RPMI7951 (cell line): ENCODE measurements at regions not wholly inside any gene's neighbourhood (a gene's known extent, or its start where the extent isn't known, plus 50 kb on each side); places are given as distances from the start of the nearest gene placed in this dataset.

ENCODE experiments used
- DNase-seq: peaks from one replicate; pipeline ENCODE4 v3.0.0-alpha.2; 2012; ENCODE audit warnings: low read depth

GRCh38 chr21:43302769-43303168 lies 124.2 kb downstream of the SIK1 start:
- no peak for DNase-seq

DNA sequence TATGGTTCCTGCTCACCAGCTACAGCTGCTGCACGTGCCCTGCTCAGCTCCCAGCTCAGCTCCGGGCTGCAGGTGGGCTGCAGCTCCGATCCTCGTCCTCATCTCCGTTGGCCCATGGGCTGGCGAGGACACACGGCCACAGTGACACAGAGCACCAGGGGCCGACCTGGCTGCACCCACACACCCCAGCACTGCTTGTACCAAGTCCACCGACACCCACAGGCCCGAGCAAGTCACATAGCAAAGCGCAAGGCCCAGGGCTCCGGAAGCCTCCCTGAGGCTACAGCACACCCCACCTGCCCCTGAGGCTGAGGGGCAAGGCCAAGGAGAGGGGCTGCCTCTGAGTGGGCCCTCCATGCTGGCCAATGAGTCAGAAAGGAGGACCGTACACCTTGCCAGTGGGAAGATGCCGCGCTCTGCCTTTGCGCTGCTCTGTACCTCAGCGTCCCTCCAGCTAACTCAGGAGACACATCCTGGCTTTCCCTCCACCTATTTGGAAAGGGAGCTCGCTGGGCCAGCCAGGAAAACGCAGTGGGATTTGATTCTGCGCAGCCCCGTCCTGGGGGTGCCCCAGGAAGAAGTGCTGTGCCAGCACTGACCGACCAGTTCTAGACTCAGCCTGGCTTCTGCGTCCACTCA lies 124.8 kb downstream of the SIK1 start:
- no peak for DNase-seq

GRCh38 chr21:43301409-43302061 lies 125.4 kb downstream of the SIK1 start:
- DNase-seq: no peak

GRCh38 chr21:43300496-43301408 lies 126.2 kb downstream of the SIK1 start:
- peak; percentile 23 for DNase-seq

DNA sequence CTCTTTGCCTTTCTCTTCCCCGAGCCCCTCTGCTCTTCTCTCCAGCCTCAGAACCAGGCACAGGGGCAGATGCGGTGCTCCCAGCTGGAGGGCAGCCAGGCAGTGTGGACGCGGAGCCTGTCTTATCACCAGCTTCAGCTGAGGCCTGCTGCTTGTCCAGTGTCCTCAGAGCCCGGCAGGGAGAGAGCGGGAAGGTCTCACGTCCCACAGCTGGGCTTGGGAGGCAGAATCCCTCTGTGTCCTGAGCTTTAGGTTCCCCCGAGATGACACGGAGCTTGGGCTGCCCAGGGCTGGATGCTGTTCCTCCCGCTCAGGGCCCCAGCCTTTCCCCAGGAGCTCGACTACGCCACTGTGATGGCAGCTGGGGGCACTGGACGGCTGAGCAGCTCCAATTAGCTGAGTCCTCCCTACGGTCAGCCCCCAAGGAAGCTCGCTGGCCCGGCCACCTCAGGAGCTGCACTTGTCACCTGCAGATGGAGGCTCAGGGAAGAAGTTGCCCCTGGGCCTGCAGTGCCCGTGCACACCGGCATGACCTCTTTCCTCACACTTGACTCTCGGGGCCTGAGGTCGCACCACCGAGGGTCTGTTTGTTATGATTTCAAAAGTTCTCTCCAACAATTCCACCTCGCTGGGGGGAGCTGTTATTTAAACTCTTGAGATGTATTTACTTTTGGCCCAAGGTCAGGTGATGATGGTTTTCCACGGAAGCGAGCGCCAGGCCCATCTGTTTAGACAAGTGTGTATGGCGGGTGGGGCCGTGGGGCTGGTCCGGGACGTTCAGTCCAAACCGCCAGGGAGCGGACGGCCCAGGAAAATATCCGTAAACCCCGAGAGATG lies 127.3 kb downstream of the SIK1 start:
- no peak for DNase-seq

DNA sequence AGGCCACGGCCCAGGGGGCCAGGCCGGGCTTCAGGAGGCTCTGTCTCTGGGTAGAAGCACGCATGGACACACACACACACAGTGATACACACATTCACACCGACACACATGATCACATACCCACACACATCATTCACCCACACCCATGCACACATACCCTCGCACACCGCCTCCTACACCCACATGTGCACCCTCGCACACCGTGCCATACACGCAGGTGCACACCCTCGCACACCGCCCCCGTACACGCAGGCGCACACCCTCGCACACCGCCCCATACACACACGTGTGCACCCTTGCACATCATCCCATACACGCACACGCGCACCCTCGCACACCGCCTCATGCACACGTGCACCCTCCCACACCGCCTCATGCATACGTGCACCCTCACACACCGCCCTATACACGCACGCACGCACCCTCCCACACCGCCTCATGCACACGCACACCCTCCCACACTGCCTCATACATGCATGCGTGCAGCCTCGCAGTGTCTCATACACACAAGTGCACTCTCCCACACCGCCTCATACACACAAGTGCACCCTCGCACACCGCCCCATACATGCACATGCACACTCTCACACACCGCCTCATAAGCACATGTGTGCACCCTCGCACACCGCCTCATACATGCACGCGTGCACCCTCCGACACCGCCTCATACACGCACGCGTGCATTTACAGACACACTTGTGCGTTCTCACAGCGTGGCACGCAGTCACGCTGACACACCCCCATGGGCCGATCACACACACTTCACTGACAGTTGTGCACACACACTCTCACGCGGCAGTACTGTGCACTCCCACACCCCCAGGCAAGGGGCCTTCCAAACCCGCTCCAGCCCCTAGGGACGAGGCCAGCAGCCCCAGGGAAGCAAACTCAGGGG lies 128.1 kb downstream of the SIK1 start:
- no peak for DNase-seq

GRCh38 chr21:43297989-43298388 lies 128.9 kb downstream of the SIK1 start:
- DNase-seq: no peak

DNA sequence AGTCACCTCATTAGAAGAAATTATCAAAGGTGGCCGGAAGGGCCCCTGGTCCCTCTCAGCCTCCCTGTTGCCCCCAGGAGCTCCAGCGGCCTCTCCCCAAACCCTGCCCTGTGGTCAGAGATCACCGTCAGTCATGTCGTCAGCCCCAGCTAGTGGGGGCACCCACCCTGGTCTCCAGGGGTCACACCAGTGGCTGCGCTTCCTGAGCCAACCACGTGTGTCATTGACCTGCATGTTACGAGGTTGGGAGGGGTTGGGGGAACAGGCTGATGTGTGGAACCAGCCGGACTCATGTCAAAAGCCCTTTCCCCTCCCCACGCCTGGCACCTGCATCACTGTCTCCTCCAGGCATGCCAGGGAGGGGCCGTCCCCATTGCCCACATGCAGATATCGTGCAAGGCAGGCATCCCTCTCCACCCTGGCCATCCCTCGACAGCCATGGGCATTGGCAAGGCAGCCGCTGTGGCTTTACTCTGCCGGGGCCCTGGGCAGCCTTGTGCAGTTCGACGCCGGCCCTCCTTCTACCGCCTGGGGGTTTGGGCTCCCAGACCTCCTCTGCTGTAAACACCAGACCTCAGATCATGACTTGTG lies 128.7 kb downstream of the CRYAA start:
- no peak for DNase-seq

GRCh38 chr21:43295066-43295958 lies 126.5 kb downstream of the CRYAA start:
- DNase-seq: no peak

DNA sequence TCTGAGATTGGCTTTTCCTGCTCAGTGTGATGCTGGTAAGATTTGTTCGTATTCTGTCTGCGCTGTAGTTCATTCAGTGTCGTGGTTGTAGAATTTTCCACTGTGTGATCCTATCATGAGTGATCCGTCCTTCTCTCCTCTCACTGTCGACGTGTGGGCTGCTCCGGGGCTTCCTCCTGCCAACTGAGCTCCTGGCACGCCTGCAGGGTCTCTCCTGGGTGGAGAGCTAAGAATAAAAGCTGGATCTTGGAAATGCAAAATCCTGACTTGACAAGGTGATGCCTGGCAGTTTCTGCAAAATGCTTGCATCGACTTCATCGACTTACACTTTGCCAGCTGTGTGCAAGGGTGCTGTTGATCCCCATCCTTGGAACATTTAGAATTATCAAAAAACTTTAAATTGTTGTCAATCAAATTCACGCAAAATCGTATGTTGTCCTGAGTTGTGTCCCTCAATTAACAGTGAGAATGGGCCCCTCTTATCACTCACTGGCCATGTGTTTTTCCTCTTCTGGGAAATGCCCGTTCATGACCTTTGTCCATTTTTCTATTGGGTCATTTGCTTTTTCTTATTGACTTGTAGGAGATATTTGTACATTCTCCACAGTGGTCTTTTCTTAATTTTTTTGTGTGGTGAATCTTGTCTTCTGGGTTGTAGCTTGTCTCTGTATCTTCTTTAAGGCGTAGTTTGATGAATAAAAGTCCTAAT lies 125.5 kb downstream of the CRYAA start:
- DNase-seq: no peak

DNA sequence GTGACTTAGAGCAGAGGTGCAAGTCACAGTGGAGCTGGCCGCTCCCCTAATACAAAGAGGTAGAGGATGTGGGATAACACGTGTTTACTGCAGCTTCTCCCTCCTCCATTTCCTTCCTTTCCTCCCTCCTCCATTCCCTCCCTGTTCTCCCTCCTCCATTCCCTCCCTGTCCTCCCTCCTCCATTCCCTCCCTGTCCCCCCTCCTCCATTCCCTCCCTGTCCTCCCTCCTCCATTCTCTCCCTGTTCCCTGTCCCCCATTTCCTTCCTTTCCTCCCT lies 124.0 kb downstream of the CRYAA start:
- DNase-seq: no peak

DNA sequence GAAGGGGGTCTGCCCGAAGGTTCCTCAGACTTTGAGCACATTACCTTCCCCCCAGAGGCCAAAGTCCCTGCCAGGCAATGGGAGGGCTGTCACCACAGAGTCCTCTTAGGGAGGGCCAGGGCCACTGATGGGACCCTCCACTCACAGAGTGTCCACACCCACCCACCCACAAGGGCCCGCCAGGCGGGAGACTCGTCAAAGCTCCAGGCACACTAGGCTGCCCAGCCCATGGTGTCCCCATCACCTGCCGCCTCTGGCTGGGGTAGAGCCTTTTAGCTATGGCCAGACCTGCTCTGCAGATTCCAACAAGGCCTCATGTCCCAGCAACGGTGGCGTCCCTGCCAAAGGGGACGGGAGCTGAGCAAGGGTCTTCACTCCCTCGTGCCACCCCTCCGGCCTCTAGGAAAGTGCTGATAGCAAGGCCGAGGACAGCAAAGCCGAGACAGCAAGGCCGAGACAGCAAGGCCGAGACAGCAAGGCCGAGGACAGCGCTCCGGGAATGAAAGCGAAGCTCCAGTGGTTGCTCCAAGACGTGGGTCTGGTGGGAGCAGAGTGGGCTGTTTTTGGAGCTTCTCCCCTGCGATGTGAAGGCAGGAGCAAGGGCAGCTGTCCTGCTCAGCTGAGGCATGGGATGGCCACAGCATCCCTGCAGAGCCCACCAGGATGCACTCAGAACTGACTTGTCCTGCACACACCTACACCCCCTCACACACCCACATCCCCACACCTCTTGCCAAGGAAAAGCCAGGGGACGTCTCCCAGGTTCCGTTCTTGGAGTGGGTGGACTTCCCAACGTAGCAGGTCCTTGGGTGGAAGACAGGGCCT lies 123.4 kb downstream of the CRYAA start:
- no peak for DNase-seq

- DNase-seq: no peak
Measured at GRCh38 chr21:43291347-43291950, 122.6 kb downstream of the CRYAA start.

DNA sequence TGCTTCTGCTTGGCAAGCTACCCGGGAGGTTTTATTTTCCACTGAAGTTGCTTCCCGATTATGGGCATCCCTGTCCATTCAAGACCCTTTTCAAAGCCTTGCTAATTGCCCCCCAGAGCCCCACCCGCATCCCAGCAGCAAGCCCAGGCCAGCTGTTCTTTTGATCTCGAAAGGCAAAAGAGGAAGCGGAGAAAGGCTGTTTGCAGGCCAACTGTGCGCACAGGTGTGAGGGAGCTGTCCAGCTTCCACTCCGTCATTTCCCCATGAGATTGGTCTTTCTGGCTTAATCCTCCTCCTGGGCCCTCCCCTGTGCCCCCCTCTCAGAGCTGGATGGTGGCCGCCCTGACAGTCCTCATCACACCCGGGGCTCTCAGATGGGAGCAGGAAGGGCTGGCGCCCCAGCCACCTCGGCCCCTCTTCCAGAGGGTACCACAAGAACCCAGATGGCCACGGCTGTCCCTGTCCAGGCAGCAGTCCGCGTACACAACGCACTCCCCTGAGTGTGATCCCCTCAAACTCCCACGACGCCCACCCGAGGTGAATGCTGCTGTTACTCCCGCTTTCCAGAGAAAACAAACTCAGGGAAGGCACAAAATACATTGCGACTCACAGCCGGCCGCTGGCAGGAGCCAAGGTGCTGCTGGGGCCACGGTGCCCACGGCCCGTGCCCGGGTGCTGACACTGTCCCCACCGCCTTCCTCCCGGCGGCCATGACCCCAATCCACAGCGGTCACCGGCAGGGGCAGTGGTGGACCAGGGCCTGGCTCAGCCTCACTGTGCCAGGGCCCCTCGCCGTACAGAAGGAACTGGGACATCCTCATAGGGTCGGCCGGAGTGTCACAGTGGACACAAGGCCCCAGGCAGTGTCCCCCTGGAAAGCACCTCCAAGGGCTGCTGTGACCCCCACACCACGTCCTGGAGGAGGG lies 121.9 kb downstream of the CRYAA start:
- DNase-seq: no peak

DNA sequence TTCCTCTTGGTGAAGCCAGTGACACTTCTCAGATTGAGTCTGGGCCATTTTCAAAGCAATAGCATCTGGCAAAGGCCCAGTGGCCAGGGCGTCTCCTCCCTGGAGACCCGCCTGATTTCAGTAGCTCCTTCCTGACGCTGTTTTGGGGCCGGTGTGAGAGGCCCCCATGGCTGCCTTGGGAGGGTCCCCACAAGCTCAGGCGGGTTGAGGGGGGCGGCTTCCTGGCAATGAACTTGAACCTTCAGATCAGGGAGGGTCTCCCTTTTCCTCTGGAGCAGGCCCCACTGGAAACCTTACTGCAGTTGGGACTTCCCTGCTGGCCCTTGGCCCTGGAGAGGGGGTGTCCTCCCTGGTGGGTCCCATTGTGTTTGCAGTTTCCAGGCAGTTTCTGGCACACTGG lies 121.2 kb downstream of the CRYAA start:
- DNase-seq: no peak

- no peak for DNase-seq
Measured at GRCh38 chr21:43289442-43289841, 120.6 kb downstream of the CRYAA start.
